T-cell (primary cell): ENCODE measurements at regions not wholly inside any gene's neighbourhood (a gene's known extent, or its start where the extent isn't known, plus 50 kb on each side); places are given as distances from the start of the nearest gene placed in this dataset.

Source experiments
- ATAC-seq, 4 experiments: fragments of 200-7000 bp in 3 of 4; fragments of 150-1000 bp in 1 of 4; cut with Tn5 transposase; replicated peaks in 1 of 4; 1 replicate in 3 of 4; 2 replicates in 1 of 4; pipeline ENCODE4 v1.10.0; 2021; ENCODE audit warnings: moderate library complexity in 3 of 4, mild to moderate bottlenecking in 2 of 4, moderate number of reproducible peaks in 1 of 4
- CTCF ChIA-PET, 2 donors: fragments of 300-600 bp; sonication (Branson Sonifier 250); formaldehyde crosslinking; loops; one replicate each; lab custom pipeline; 2022; ENCODE audit warnings: antibody characterized with exemption in 2 of 2; lab: Charles Lee
- POLR2A ChIA-PET, 2 donors: fragments of 300-600 bp; sonication (Branson Sonifier 250); formaldehyde crosslinking; loops; one replicate each; lab custom pipeline; 2022; ENCODE audit warnings: antibody characterized with exemption in 2 of 2; lab: Charles Lee
- DNase-seq, 35 experiments: peaks; one replicate each; pipeline versions ENCODE4 v3.0.0 to v3.0.0-alpha.2; 2013 to 2023
- H3K27ac ChIP-seq: one replicate; pipeline ENCODE4 v1.5.1; 2013; ENCODE audit warnings: low read length
- H3K27me3 ChIP-seq, 2 experiments: replicated peaks in 1 of 2; 1 replicate in 1 of 2; 2 replicates in 1 of 2; pipeline versions ENCODE4 v1.6.1 to v1.7.0; 2013; ENCODE audit warnings: low read length in 1 of 2, mixed read lengths in 1 of 2; ENCODE audit not compliant: control insufficient read depth in 2 of 2, insufficient read depth in 2 of 2; ENCODE audit errors: extremely low read depth in 1 of 2
- H3K36me3 ChIP-seq, 2 donors: 1 replicate in 1 of 2; 2 replicates in 1 of 2; pipeline versions ENCODE4 v1.6.1 to v1.7.0; 2013; ENCODE audit warnings: low read length in 1 of 2; ENCODE audit not compliant: control insufficient read depth in 2 of 2, insufficient read depth in 1 of 2; ENCODE audit errors: extremely low read depth in 1 of 2
- H3K4me1 ChIP-seq, 2 experiments: 1 replicate in 1 of 2; 2 replicates in 1 of 2; pipeline versions ENCODE4 v1.6.1 to v1.7.0; 2013; ENCODE audit warnings: low read length in 2 of 2, mixed read lengths in 1 of 2; ENCODE audit not compliant: insufficient read depth in 2 of 2, control insufficient read depth in 1 of 2; ENCODE audit errors: extremely low read depth in 1 of 2
- H3K4me3 ChIP-seq, 2 donors: 1 replicate in 1 of 2; 2 replicates in 1 of 2; pipeline versions ENCODE4 v1.5.1 to v1.7.0; 2013; ENCODE audit warnings: mild to moderate bottlenecking in 2 of 2, low read length in 1 of 2, moderate library complexity in 1 of 2; ENCODE audit not compliant: control insufficient read depth in 1 of 2; ENCODE audit errors: extremely low read depth in 1 of 2
- H3K9me3 ChIP-seq: 2 replicates; pipeline ENCODE4 v1.7.0; 2013
- H3K27ac Mint-ChIP-seq, 2 donors: one replicate each; pipeline ENCODE4 v1.8.0; 2020 to 2021; ENCODE audit warnings: mild to moderate bottlenecking in 2 of 2, mixed read lengths in 2 of 2
- H3K27me3 Mint-ChIP-seq, 2 donors: one replicate each; pipeline ENCODE4 v1.8.0; 2021 to 2022; ENCODE audit warnings: mixed read lengths in 2 of 2
- H3K36me3 Mint-ChIP-seq: one replicate; pipeline ENCODE4 v1.8.0; 2021; ENCODE audit warnings: mixed read lengths
- H3K4me1 Mint-ChIP-seq, 3 donors: one replicate each; pipeline ENCODE4 v1.8.0; 2020 to 2022; ENCODE audit warnings: mixed read lengths in 3 of 3, mild to moderate bottlenecking in 1 of 3
- H3K4me3 Mint-ChIP-seq, 3 donors: one replicate each; pipeline ENCODE4 v1.8.0; 2020 to 2022; ENCODE audit warnings: mild to moderate bottlenecking in 3 of 3, mixed read lengths in 3 of 3, moderate library complexity in 3 of 3
- H3K9me3 Mint-ChIP-seq, 3 donors: one replicate each; pipeline ENCODE4 v1.8.0; 2020 to 2022; ENCODE audit warnings: mixed read lengths in 3 of 3
- WGBS: methylation state at CpG from one replicate; pipeline ENCODE4 v1.1.5; 2013; ENCODE audit warnings: missing lambda C conversion rate; ENCODE audit not compliant: insufficient coverage; 5-methylcytosine and 5-hydroxymethylcytosine counted together

GRCh38 chr9:119559986-119560385 lies 190.8 kb upstream of the BRINP1 start:
- POLR2A ChIA-PET, result no interaction called here
- WGBS, result 0% methylated on average over 1 of the region's 5 CpGs

GRCh38 chr9:119559056-119559455 lies 189.8 kb upstream of the BRINP1 start:
- H3K27ac Mint-ChIP-seq, result no peak overlapping the region
- ATAC-seq (no peak), DNase-seq (no peak)
- H3K4me3 ChIP-seq, result no peak overlapping the region
- no peaks in the 10 kb centered on the region for H3K36me3 Mint-ChIP-seq
- peaks cover 7 to 10% of the 10 kb centered on the region in 2 experiments for H3K27me3 ChIP-seq
- ChIA-PET CTCF (no interaction called here), POLR2A (no interaction called here)
- no peak overlapping the region for H3K4me3 Mint-ChIP-seq
- H3K9me3 ChIP-seq, result no peaks in the 10 kb centered on the region
- no peak overlapping the region for H3K27ac ChIP-seq
- peaks cover 0 to 7% of the 10 kb centered on the region in 2 experiments for H3K4me1 ChIP-seq
- H3K27me3 Mint-ChIP-seq, result peaks cover 18 to 26% of the 10 kb centered on the region in 2 donors
- H3K9me3 Mint-ChIP-seq, result peaks cover 0 to 6% (median 0%) of the 10 kb centered on the region in 3 donors
- peaks cover 0 to 4% (median 0%) of the 10 kb centered on the region in 3 donors for H3K4me1 Mint-ChIP-seq
- H3K36me3 ChIP-seq, result no peaks in the 10 kb centered on the region

More at GRCh38 chr9:119559986-119560385, 190.8 kb upstream of the BRINP1 start:
- Histone ChIP-seq H3K27ac (no peak overlapping the region), H3K4me1 (peaks cover 0 to 7% of the 10 kb centered on the region in 2 experiments), H3K27me3 (peaks cover 7 to 10% of the 10 kb centered on the region in 2 experiments), H3K9me3 (no peaks in the 10 kb centered on the region), H3K36me3 (no peaks in the 10 kb centered on the region), H3K4me3 (no peak overlapping the region)
- DNase-seq (no peak), ATAC-seq (no peak)
- H3K27ac Mint-ChIP-seq, result no peak overlapping the region
- H3K27me3 Mint-ChIP-seq, result peaks cover 18 to 26% of the 10 kb centered on the region in 2 donors
- peaks cover 0 to 4% (median 0%) of the 10 kb centered on the region in 3 donors for H3K4me1 Mint-ChIP-seq
- H3K4me3 Mint-ChIP-seq, result no peak overlapping the region
- H3K36me3 Mint-ChIP-seq, result no peaks in the 10 kb centered on the region
- peaks cover 0 to 6% (median 0%) of the 10 kb centered on the region in 3 donors for H3K9me3 Mint-ChIP-seq
- CTCF ChIA-PET, result no interaction called here

- H3K9me3 Mint-ChIP-seq, result no peaks in the 10 kb centered on the region
- H3K4me1 Mint-ChIP-seq, result peaks cover 0 to 4% (median 0%) of the 10 kb centered on the region in 3 donors
- H3K27ac ChIP-seq, result no peak overlapping the region
- H3K27me3 Mint-ChIP-seq, result peaks cover 21 to 26% of the 10 kb centered on the region in 2 donors
- peaks cover 7 to 10% of the 10 kb centered on the region in 2 experiments for H3K27me3 ChIP-seq
- 5% methylated on average over 22 of the region's 31 CpGs for WGBS
- H3K9me3 ChIP-seq, result no peaks in the 10 kb centered on the region
- ChIA-PET POLR2A (no interaction called here), CTCF (no interaction called here)
- peak overlapping the region in 1 of 3 donors; percentile 18 for H3K4me3 Mint-ChIP-seq
- peaks cover 0 to 7% of the 10 kb centered on the region in 2 experiments for H3K4me1 ChIP-seq
- DNase-seq (peak in 17 of 35 experiments; percentile 0 to 19 (median 4)), ATAC-seq (peak in 1 of 4 experiments; percentile 49)
- no peak overlapping the region for H3K27ac Mint-ChIP-seq
- H3K4me3 ChIP-seq, result no peak overlapping the region
- no peaks in the 10 kb centered on the region for H3K36me3 Mint-ChIP-seq
- H3K36me3 ChIP-seq, result no peaks in the 10 kb centered on the region
Measured at GRCh38 chr9:119556129-119556875, 187.1 kb upstream of the BRINP1 start.

- Histone ChIP-seq H3K27me3 (no peaks in the 10 kb centered on the region), H3K27ac (no peak overlapping the region), H3K9me3 (no peaks in the 10 kb centered on the region), H3K36me3 (no peaks in the 10 kb centered on the region), H3K4me3 (no peak overlapping the region), H3K4me1 (no peaks in the 10 kb centered on the region)
- DNase-seq (no peak), ATAC-seq (no peak)
- peaks cover 0 to 3% of the 10 kb centered on the region in 2 donors for H3K27me3 Mint-ChIP-seq
- CTCF ChIA-PET, result no interaction called here
- peaks cover 0 to 3% (median 0%) of the 10 kb centered on the region in 3 donors for H3K9me3 Mint-ChIP-seq
- H3K4me1 Mint-ChIP-seq, result no peaks in the 10 kb centered on the region
- POLR2A ChIA-PET, result no interaction called here
- no peak overlapping the region for H3K27ac Mint-ChIP-seq
- no peak overlapping the region for H3K4me3 Mint-ChIP-seq
- 81% methylated on average over 2 of the region's 3 CpGs for WGBS
- H3K36me3 Mint-ChIP-seq, result no peaks in the 10 kb centered on the region
Measured at GRCh38 chr9:119544492-119544891, 175.3 kb upstream of the BRINP1 start.

- ChIA-PET CTCF (no interaction called here), POLR2A (no interaction called here)
- H3K36me3 ChIP-seq, result no peaks in the 10 kb centered on the region
- no peaks in the 10 kb centered on the region for H3K9me3 ChIP-seq
- H3K9me3 Mint-ChIP-seq, result no peaks in the 10 kb centered on the region
- H3K36me3 Mint-ChIP-seq, result no peaks in the 10 kb centered on the region
- DNase-seq (no peak), ATAC-seq (no peak)
- H3K27me3 Mint-ChIP-seq, result no peaks in the 10 kb centered on the region
- no peaks in the 10 kb centered on the region for H3K4me1 ChIP-seq
- no peak overlapping the region for H3K4me3 Mint-ChIP-seq
- H3K27ac Mint-ChIP-seq, result no peak overlapping the region
- no peaks in the 10 kb centered on the region for H3K27me3 ChIP-seq
- no peaks in the 10 kb centered on the region for H3K4me1 Mint-ChIP-seq
- H3K27ac ChIP-seq, result no peak overlapping the region
- WGBS, result 71% methylated on average over 1 of the region's 3 CpGs
- no peak overlapping the region for H3K4me3 ChIP-seq
Measured at GRCh38 chr9:119537138-119537537, 167.9 kb upstream of the BRINP1 start.

- no peak overlapping the region for H3K27ac Mint-ChIP-seq
- POLR2A ChIA-PET, result no interaction called here
- H3K4me3 Mint-ChIP-seq, result no peak overlapping the region
- no peak for DNase-seq
- Histone ChIP-seq H3K27ac (no peak overlapping the region), H3K27me3 (peaks cover 0 to 2% of the 10 kb centered on the region in 2 experiments), H3K4me3 (no peak overlapping the region), H3K36me3 (no peaks in the 10 kb centered on the region), H3K4me1 (no peaks in the 10 kb centered on the region), H3K9me3 (no peaks in the 10 kb centered on the region)
- CTCF ChIA-PET, result no interaction called here
- WGBS, result 23% methylated on average over 3 of the region's 3 CpGs
- no peaks in the 10 kb centered on the region for H3K27me3 Mint-ChIP-seq
- H3K36me3 Mint-ChIP-seq, result no peaks in the 10 kb centered on the region
- H3K4me1 Mint-ChIP-seq, result no peaks in the 10 kb centered on the region
- ATAC-seq, result no peak
- H3K9me3 Mint-ChIP-seq, result no peaks in the 10 kb centered on the region
Measured at GRCh38 chr9:119533504-119533903, 164.3 kb upstream of the BRINP1 start.
